GM23248 (cell line): ENCODE measurements at regions not wholly inside any gene's neighbourhood (a gene's known extent, or its start where the extent isn't known, plus 50 kb on each side); places are given as distances from the start of the nearest gene placed in this dataset.
"Not testable (repeated sequence)": the region's sequence is repeated elsewhere in the genome, so short reads cannot be mapped to it uniquely, and the experiment has no call there.

Experiments
- DNase-seq: peaks from one replicate; pipeline ENCODE4 v3.0.0-alpha.2; 2015
- H2AFZ ChIP-seq: fragments of 200-600 bp; sonication (generic); 2 replicates; pipeline ENCODE4 v1.6.1; 2016; ENCODE audit warnings: antibody characterized with exemption
- H3F3A ChIP-seq: fragments of 200-600 bp; sonication (generic); 2 replicates; pipeline ENCODE4 v1.6.1; 2016; ENCODE audit warnings: mild to moderate bottlenecking, antibody characterized with exemption, mixed run types; ENCODE audit not compliant: insufficient read depth
- H3K27ac ChIP-seq: fragments of 200-600 bp; sonication (generic); 2 replicates; pipeline ENCODE4 v1.5.1; 2016; ENCODE audit warnings: mild to moderate bottlenecking
- H3K27me3 ChIP-seq: fragments of 200-600 bp; sonication (generic); replicated peaks from 2 replicates; pipeline ENCODE4 v1.6.1; 2016; ENCODE audit warnings: mild to moderate bottlenecking; ENCODE audit not compliant: insufficient read depth
- H3K36me3 ChIP-seq: fragments of 200-600 bp; sonication (generic); 2 replicates; pipeline ENCODE4 v1.6.1; 2016; ENCODE audit warnings: low read depth, mild to moderate bottlenecking
- H3K4me1 ChIP-seq: fragments of 200-600 bp; sonication (generic); 2 replicates; pipeline ENCODE4 v1.6.1; 2016; ENCODE audit warnings: mild to moderate bottlenecking; ENCODE audit not compliant: insufficient read depth
- H3K4me2 ChIP-seq: fragments of 200-600 bp; sonication (generic); one replicate; pipeline ENCODE4 v1.6.1; 2016; ENCODE audit warnings: mild to moderate bottlenecking; ENCODE audit not compliant: unreplicated experiment
- H3K4me3 ChIP-seq: fragments of 200-600 bp; sonication (generic); 2 replicates; pipeline ENCODE4 v1.5.1; 2016; ENCODE audit warnings: mild to moderate bottlenecking
- H3K79me2 ChIP-seq: fragments of 200-600 bp; sonication (generic); 2 replicates; pipeline ENCODE4 v1.6.1; 2016; ENCODE audit warnings: mild to moderate bottlenecking; ENCODE audit not compliant: insufficient read depth
- H3K9ac ChIP-seq: fragments of 200-600 bp; sonication (generic); 2 replicates; pipeline ENCODE4 v1.6.1; 2016; ENCODE audit warnings: mild to moderate bottlenecking
- H3K9me2 ChIP-seq: fragments of 200-600 bp; sonication (generic); 2 replicates; pipeline ENCODE4 v1.6.1; 2016; ENCODE audit warnings: mixed run types, mild to moderate bottlenecking, moderate library complexity; ENCODE audit not compliant: insufficient read depth
- H3K9me3 ChIP-seq: fragments of 200-600 bp; sonication (generic); one replicate; pipeline ENCODE4 v1.6.1; 2017; ENCODE audit warnings: low read depth
- H4K20me1 ChIP-seq: fragments of 200-600 bp; sonication (generic); 2 replicates; pipeline ENCODE4 v1.6.0; 2016; ENCODE audit not compliant: insufficient read depth
- EZH2 ChIP-seq: fragments of 200-600 bp; sonication (generic); IDR thresholded peaks from 2 replicates; pipeline ENCODE4 v1.6.1; 2018; ENCODE audit warnings: antibody characterized with exemption, mild to moderate bottlenecking; ENCODE audit not compliant: insufficient read depth, poor library complexity, severe bottlenecking
- EZH2phosphoT487 ChIP-seq: fragments of 200-600 bp; sonication (generic); IDR thresholded peaks from 2 replicates; pipeline ENCODE4 v1.6.1; 2018; ENCODE audit warnings: antibody characterized with exemption, moderate library complexity, mild to moderate bottlenecking, low read depth; ENCODE audit not compliant: insufficient read depth
- WGBS, 2 experiments: methylation state at CpG; one replicate each; pipeline ENCODE4 v1.1.6; 2015 to 2017; ENCODE audit warnings: low lambda C conversion rate in 2 of 2, low coverage in 1 of 2; ENCODE audit errors: missing lambda C conversion rate in 2 of 2; 5-methylcytosine and 5-hydroxymethylcytosine counted together
- in situ Hi-C: fragments of 300-500 bp; cut with MboI; formaldehyde crosslinking; loops from 2 replicates; pipeline ENCODE4 v1.15.0; 2020

DNA sequence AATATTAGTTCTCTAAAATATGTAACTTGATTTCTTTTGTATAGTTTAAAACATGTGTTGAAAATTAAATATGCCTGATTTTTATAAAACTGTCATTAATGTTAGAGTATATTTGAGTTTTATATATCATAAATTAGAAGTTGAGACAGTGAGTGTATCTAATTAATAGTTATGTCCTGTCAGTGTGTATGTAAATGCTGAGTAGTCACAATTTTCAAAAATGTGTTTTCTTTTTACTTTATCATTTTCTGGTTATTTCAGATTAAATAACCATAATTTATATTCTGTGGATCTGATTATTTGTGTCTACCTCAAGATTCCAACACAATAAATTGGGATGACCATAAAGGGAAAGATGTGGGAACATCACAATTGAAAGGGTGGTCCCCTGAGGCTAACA lies 82.7 kb upstream of the CXXC4 start:
- no peak overlapping the region for H3K27ac ChIP-seq
- in situ Hi-C loops = no loop called here

DNA sequence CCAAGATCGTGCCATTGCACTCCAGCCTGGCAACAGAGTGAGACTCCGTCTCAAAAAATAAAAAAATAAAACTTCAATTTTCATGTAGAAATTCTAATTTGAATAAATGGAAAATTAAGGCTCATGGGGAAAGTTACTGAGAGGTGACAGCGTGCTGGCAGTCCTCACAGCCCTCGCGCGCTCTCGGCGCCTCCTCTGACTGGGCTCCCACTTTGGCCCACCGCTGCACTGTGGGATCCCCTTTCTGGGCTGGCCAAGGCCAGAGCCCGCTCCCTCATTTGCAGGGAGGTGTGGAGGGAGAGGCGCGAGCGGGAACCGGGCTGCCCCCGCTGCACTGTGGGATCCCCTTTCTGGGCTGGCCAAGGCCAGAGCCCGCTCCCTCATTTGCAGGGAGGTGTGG lies 86.8 kb upstream of the CXXC4 start:
- H3K9ac ChIP-seq, H3K4me1 ChIP-seq, in situ Hi-C loops, H3K27me3 ChIP-seq, H4K20me1 ChIP-seq, H3K79me2 ChIP-seq, H3K27ac ChIP-seq, H3K4me3 ChIP-seq, H3K4me2 ChIP-seq, H3K9me2 ChIP-seq, H3F3A ChIP-seq, H3K9me3 ChIP-seq, DNase-seq, H3K36me3 ChIP-seq, H2AFZ ChIP-seq: not testable (repeated sequence)
- WGBS, 2 experiments = 56 to 69% methylated on average over 10 to 13 of the region's 16 CpGs

More for the DNA sequence above, 82.7 kb upstream of the CXXC4 start:
- no peaks in the 10 kb centered on the region for H3K9me2 ChIP-seq
- no peaks in the 10 kb centered on the region for H3K79me2 ChIP-seq
- H3K9ac ChIP-seq = no peak overlapping the region
- H3F3A ChIP-seq = no peaks in the 10 kb centered on the region
- no peak for DNase-seq
- no peaks in the 10 kb centered on the region for H3K4me1 ChIP-seq
- no peak overlapping the region for H3K4me3 ChIP-seq
- H3K9me3 ChIP-seq = no peaks in the 10 kb centered on the region
- no peaks in the 10 kb centered on the region for H4K20me1 ChIP-seq
- H2AFZ ChIP-seq = no peak overlapping the region
- no peaks in the 10 kb centered on the region for H3K36me3 ChIP-seq
- TF ChIP-seq EZH2phosphoT487 (no peak), EZH2 (no peak)
- H3K4me2 ChIP-seq = no peak overlapping the region
- H3K27me3 ChIP-seq = no peaks in the 10 kb centered on the region

DNA sequence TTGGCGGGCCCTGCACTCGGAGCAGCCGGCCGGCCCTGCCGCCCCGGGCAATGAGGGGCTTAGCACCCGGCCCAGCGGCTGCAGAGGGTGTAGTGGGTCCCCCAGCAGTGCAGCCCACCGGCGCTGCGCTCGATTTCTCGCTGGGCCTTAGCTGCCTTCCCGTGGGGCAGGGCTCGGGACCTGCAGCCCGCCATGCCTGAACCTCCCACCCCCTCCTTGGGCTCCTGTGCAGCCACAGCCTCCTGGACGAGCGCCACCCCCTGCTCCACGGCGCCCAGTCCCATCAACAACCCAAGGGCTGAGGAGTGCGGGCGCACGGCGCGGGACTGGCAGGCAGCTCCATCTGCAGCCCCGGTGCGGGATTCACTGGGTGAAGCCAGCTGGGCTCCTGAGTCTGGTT lies 87.4 kb upstream of the CXXC4 start:
- WGBS, 2 experiments = 64 to 66% methylated on average over 13 to 17 of the region's 27 CpGs
- H3K4me3 ChIP-seq, H3K27me3 ChIP-seq, H3K4me1 ChIP-seq, H3K4me2 ChIP-seq, H3K9me3 ChIP-seq, H3F3A ChIP-seq, H4K20me1 ChIP-seq, DNase-seq, H2AFZ ChIP-seq, H3K9ac ChIP-seq, in situ Hi-C loops, H3K27ac ChIP-seq, H3K79me2 ChIP-seq, H3K36me3 ChIP-seq, H3K9me2 ChIP-seq: not testable (repeated sequence)

GRCh38 chr4:104589264-104589868 lies 94.7 kb upstream of the CXXC4 start:
- Histone ChIP-seq H3K4me2 (no peak overlapping the region), H3K9ac (no peak overlapping the region), H3K4me1 (no peaks in the 10 kb centered on the region), H3F3A (no peaks in the 10 kb centered on the region), H3K27me3 (no peaks in the 10 kb centered on the region), H3K27ac (no peak overlapping the region), H3K36me3 (no peaks in the 10 kb centered on the region), H3K9me3 (peaks cover 4% of the 10 kb centered on the region), H3K4me3 (no peak overlapping the region), H2AFZ (no peak overlapping the region), H4K20me1 (no peaks in the 10 kb centered on the region), H3K9me2 (no peaks in the 10 kb centered on the region), H3K79me2 (no peaks in the 10 kb centered on the region)
- WGBS, 2 experiments = 14 to 25% methylated on average over 1 of the region's 1 CpG
- no peak for TF ChIP-seq EZH2
- in situ Hi-C loops = no loop called here
- no peak for DNase-seq

GRCh38 chr4:104591510-104591911 lies 96.8 kb upstream of the CXXC4 start:
- no peaks in the 10 kb centered on the region for H3K27me3 ChIP-seq
- H3K9me2 ChIP-seq = no peaks in the 10 kb centered on the region
- WGBS, 2 experiments = 9 to 13% methylated on average over 2 of the region's 2 CpGs
- DNase-seq = no peak
- no peak overlapping the region for H3K9ac ChIP-seq
- H3K36me3 ChIP-seq = no peaks in the 10 kb centered on the region
- no peaks in the 10 kb centered on the region for H3F3A ChIP-seq
- H2AFZ ChIP-seq = no peak overlapping the region
- H3K9me3 ChIP-seq = peaks cover 4% of the 10 kb centered on the region
- no peak overlapping the region for H3K4me2 ChIP-seq
- no peaks in the 10 kb centered on the region for H4K20me1 ChIP-seq
- no peak overlapping the region for H3K4me3 ChIP-seq
- H3K4me1 ChIP-seq = no peaks in the 10 kb centered on the region
- H3K79me2 ChIP-seq = no peaks in the 10 kb centered on the region
- no peak overlapping the region for H3K27ac ChIP-seq
- in situ Hi-C loops = no loop called here
- TF ChIP-seq EZH2phosphoT487 = no peak
- TF ChIP-seq EZH2 = no peak
